NCI-H2107 treated with DMSO at 0.1 percent for 48 hours (cell line): ENCODE measurements at regions not wholly inside any gene's neighbourhood (a gene's known extent, or its start where the extent isn't known, plus 50 kb on each side); places are given as distances from the start of the nearest gene placed in this dataset.

Source experiments
- DNase-seq: peaks from one replicate; lab custom pipeline; 2025; ENCODE audit not compliant: unreplicated experiment; lab: John Stamatoyannopoulos, UW

DNA sequence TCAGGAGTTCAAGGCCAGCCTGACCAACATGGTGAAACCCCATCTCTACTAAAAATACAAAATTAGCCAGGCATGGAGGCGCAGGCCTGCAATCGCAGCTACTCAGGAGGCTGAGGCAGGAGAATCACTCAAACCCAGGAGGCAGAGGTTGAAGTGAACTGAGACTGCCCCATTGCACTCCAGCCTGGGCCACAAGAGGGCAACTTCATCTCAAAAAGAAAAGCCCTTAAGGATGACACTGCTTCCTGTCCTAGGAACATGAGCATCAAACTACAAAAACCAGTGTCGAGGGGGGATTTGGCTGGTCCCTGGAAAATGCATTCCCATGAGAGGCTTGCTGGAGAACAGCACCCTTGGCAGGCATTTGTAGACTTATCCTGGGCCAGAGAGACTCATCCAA is 449.5 kb upstream of the PSMD7 start:
- DNase-seq: no peak

DNA sequence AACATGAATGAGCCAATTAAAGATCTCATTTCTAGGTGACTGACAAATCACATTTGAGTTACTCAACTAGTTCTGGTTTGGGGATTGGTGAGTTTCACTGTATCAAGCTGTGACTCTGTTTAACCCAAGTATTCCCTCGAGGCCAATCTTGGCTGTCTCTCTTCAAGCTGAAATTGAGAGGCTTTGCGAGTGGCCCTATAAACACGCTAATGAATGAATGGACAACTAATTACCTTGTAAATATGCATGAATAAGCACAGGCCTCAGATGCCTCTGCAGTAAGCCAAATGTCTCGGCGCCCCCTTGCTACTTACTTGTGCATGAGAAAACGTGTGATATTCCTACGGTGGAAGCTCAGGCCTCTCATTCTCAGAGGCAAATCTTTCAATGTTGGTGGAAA is 450.3 kb upstream of the PSMD7 start:
- no peak for DNase-seq

DNA sequence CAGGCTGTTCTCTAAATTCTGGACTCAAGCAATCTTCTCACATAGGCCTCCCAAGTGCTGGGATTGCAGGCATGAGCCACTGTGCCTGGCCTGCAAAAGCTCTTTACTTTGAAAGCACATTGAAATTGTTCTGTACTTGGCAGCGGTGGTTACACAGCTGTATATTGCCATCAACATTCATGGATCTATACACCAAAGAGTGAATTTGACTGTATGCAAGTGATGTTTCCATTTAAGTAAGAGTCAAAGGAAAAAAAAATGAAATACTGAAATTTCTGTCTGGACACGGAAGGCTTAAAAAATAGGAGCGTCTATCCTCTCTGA is 450.6 kb upstream of the PSMD7 start:
- DNase-seq: no peak

DNA sequence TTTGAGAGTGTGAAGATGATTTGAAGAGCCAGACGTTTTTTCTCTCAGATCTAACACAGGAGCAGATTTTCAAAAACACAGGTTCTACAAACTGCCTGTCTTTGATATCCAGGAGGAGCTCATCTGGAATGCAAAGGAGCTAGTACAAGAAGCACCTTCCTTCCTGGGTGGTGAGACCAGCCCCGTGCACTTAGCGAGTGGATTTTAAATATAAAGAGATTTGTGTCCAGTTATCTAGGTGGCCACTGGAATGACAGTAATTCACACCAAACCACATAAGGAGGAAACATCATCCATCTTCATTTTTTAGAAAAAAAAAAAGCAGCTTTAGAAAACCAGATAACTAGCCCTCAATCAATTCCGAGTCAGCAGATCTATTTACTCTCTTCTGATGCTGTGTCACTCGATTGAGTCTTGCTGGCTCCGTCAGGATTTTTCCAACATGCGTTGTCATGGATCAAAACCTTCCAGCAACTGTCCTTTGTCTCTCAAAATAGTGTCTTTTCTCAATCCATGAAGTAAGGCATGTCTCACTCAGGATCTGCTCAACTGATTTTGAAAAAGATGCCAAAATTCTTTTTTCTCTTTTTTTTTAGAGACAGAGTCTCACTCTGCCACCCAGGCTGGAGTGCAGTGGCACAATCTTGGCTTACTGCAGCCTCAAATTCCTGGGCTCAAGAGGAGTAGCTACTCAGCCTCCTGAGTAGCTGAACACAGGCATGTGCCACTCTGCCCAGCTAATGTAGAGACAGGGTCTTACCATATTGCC is 451.2 kb upstream of the PSMD7 start:
- no peak for DNase-seq

- no peak for DNase-seq
Observed at GRCh38 chr16:73840728-73841127, 455.9 kb upstream of the PSMD7 start.

DNA sequence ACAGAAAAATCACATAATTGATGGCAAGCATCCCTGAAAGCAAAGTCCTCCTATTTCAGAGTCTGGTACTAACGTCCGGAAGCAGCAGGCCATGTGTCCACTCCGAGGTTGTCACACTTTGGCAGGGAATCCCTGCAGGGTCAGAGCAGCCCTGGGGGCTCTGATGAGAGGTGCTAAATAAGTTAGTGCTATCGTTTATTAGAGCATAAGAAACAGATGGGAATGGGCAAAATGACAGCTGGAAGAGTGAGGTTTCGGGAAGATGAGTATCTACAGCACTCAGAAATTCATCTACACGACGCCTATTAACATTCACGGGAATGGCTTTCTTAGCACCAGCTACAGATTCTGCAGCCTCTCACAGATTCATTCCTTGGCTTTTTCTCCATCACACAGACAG is 465.4 kb upstream of the PSMD7 start:
- DNase-seq: no peak

- DNase-seq: no peak
Observed at GRCh38 chr16:73823205-73823849, 473.3 kb upstream of the PSMD7 start.

DNA sequence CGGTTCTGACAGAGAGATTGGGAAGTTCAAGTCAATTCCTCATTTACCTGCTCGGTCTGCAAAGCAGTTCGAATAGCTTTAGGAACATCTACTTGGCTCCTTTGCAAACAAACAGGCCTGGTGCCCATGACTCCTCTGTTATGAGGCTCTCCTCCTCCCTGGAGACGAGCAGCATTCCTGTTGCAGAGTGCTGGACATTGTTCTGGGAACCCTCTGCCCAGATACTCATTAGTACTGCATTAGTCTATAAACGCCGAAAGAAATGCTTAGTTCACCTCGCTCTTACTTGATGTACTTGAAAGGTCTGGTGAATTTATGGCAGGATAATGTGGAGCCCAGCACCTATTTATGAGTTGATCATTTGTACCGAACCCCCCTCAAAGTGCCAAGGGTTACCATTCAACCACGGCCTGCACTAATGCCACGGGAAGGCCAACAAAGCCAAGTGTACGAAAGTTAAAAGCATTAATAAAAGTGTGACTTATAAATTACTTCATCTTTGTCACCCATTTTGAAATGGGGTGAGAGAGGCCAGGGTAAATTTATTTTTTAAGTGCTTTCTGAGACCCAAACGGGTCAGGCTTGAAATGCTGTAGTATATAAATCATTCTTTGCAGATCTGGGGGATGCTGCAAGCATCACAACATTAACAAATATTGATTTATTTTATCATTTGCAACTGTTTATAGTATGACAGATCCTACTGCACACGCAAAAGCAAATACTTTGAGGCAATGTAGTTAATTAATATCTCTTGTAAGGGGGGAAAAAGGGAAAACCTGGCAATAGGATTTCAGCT is 478.9 kb upstream of the PSMD7 start:
- DNase-seq: no peak

- DNase-seq: no peak
Observed at GRCh38 chr16:73813527-73813926, 483.1 kb upstream of the PSMD7 start.

GRCh38 chr16:73804456-73804855 is 492.2 kb upstream of the PSMD7 start:
- DNase-seq: no peak

DNA sequence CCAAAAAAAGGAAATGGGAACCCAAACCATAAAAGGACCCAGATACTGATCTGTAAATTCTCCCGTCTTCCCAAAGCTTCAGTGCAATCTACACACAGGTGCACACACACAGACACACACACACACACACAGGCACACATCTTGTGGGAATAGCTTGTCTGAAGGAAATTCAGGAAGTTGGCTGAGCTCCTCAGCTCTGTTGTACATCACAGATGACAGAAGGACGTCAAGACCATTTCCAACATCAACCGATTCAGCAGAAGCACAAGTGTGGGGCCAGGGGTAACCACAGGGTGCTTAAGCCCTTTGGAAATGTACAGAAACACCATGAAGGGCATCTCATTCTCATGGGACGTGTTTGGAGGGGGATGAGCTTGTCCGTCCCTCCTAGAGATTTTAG is 498.1 kb upstream of the PSMD7 start:
- DNase-seq: no peak

- no peak for DNase-seq
Observed at GRCh38 chr16:73797115-73797514, 499.5 kb upstream of the PSMD7 start.

GRCh38 chr16:73796241-73796640 is 500.4 kb upstream of the PSMD7 start:
- DNase-seq: no peak

GRCh38 chr16:73794994-73795393 is 501.6 kb upstream of the PSMD7 start:
- no peak for DNase-seq

DNA sequence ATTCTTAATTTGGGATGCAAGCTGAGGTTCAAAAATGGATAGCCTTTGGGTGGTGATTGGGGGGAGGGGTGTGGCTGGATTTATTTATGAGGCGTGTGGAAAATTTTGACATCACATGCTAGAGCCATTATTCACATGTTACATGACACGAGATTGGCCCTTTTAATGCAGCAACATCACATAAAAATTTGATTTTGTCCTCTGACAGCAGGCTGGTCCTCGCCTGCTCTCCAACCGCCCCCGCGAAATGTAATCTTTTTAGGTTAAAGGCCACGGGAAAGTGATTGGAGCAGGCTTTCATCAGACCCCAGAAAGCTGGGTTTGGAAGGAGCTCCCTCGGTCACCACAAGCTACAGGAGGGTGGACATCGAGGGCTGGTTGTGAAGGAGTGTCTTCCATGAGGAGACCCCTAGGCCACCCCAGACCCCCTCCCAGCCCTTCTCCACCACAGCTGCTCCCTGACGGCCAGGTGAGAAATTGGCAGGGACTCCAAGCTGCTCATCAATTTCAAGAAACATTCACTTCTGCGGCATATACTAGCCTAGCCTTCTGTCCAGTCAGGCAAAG is 502.7 kb upstream of the PSMD7 start:
- DNase-seq: no peak

DNA sequence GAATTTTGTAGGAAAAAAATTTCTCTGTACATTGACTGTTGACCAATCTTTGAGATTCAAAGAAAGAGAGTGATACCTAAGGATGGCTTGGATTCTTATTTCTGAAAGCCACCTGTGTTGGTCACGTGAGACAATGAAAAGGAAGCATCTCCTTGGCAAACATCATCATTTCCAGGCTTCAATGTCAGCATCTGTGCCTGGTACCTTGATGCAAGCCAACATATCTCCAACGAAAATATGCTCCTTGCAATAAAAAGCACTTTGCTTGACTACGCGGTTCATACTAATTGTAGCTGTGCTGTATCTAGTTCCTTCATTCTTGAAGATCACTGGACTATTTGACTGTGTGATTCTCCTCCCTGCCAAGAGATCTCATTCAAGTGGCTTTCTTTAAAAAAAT is 503.4 kb upstream of the PSMD7 start:
- DNase-seq: no peak

GRCh38 chr16:73792199-73793020 is 504.2 kb upstream of the PSMD7 start:
- no peak for DNase-seq

- no peak for DNase-seq
Observed at GRCh38 chr16:73781297-73781696, 515.3 kb upstream of the PSMD7 start.

GRCh38 chr16:73778887-73779286 is 517.7 kb upstream of the PSMD7 start:
- no peak for DNase-seq

- DNase-seq: no peak
Observed at GRCh38 chr16:73775841-73776388, 520.7 kb upstream of the PSMD7 start.
